GM12874 (cell line): ENCODE measurements at regions not wholly inside any gene's neighbourhood (a gene's known extent, or its start where the extent isn't known, plus 50 kb on each side); places are given as distances from the start of the nearest gene placed in this dataset.

Experiments used
- CTCF ChIP-seq: IDR thresholded peaks from 2 replicates; pipeline ENCODE4 v1.5.1; 2011; ENCODE audit warnings: low read depth, mild to moderate bottlenecking, control low read depth, low read length, moderate library complexity; ENCODE audit not compliant: insufficient read depth

- no peak for TF ChIP-seq CTCF
Measured at GRCh38 chr12:66965621-66966020, 286.7 kb upstream of the GRIP1 start.

- TF ChIP-seq CTCF, result no peak
Measured at GRCh38 chr12:66971816-66972215, 292.9 kb upstream of the GRIP1 start.

GRCh38 chr12:66976526-66976925 is 292.6 kb upstream of the CAND1 start:
- TF ChIP-seq CTCF, result no peak

GRCh38 chr12:66978802-66979201 is 290.4 kb upstream of the CAND1 start:
- no peak for TF ChIP-seq CTCF

GRCh38 chr12:66979251-66979650 is 289.9 kb upstream of the CAND1 start:
- TF ChIP-seq CTCF, result no peak

GRCh38 chr12:66984077-66984476 is 285.1 kb upstream of the CAND1 start:
- no peak for TF ChIP-seq CTCF

GRCh38 chr12:66984962-66985361 is 284.2 kb upstream of the CAND1 start:
- no peak for TF ChIP-seq CTCF

GRCh38 chr12:66999141-66999540 is 270.0 kb upstream of the CAND1 start:
- TF ChIP-seq CTCF, result no peak
